CD4-positive, alpha-beta T cell (primary cell): ENCODE measurements at regions not wholly inside any gene's neighbourhood (a gene's known extent, or its start where the extent isn't known, plus 50 kb on each side); places are given as distances from the start of the nearest gene placed in this dataset.
A peak's percentile ranks its signal among the peaks of the same experiment; 100 is the strongest.

ENCODE experiments used
- ATAC-seq: fragments of 200-7000 bp; cut with Tn5 transposase; one replicate; pipeline ENCODE4 v1.10.0; 2022; ENCODE audit warnings: mild to moderate bottlenecking; ENCODE audit not compliant: poor library complexity
- CTCF ChIA-PET: fragments of 350-600 bp; sonication (Branson Sonifier 250); formaldehyde crosslinking; loops from one replicate; lab custom pipeline; 2021; ENCODE audit warnings: antibody characterized with exemption, inconsistent platforms; lab: Charles Lee
- POLR2A ChIA-PET: fragments of 350-600 bp; sonication (Branson Sonifier 250); formaldehyde crosslinking; loops from one replicate; lab custom pipeline; 2021; ENCODE audit warnings: antibody characterized with exemption, inconsistent platforms; lab: Charles Lee
- DNase-seq, 14 experiments: peaks; one replicate each; pipeline ENCODE4 v3.0.0-alpha.2; 2013 to 2020; ENCODE audit warnings: mixed read lengths in 2 of 14
- H3K27ac ChIP-seq, 2 donors: one replicate each; pipeline versions ENCODE4 v1.5.1 to v1.7.0; 2013; ENCODE audit warnings: low read length in 2 of 2, low read depth in 1 of 2, mild to moderate bottlenecking in 1 of 2
- H3K27me3 ChIP-seq, 2 experiments: 1 replicate in 1 of 2; 2 replicates in 1 of 2; pipeline versions ENCODE4 v1.6.1 to v1.7.0; 2013; ENCODE audit warnings: low read length in 2 of 2, control low read depth in 1 of 2, mild to moderate bottlenecking in 1 of 2, moderate library complexity in 1 of 2; ENCODE audit not compliant: insufficient read depth in 2 of 2, control insufficient read depth in 1 of 2
- H3K36me3 ChIP-seq: one replicate; pipeline ENCODE4 v1.6.1; 2013; ENCODE audit warnings: low read length, control low read depth; ENCODE audit not compliant: insufficient read depth
- H3K4me1 ChIP-seq: one replicate; pipeline ENCODE4 v1.6.1; 2013; ENCODE audit warnings: low read length, control low read depth; ENCODE audit not compliant: insufficient read depth
- H3K4me3 ChIP-seq: one replicate; pipeline ENCODE4 v1.5.1; 2013; ENCODE audit warnings: mild to moderate bottlenecking, low read length, moderate library complexity
- H3K9me3 ChIP-seq, 2 experiments: 1 replicate in 1 of 2; 2 replicates in 1 of 2; pipeline versions ENCODE4 v1.6.1 to v1.7.0; 2013; ENCODE audit warnings: low read length in 2 of 2, mild to moderate bottlenecking in 2 of 2, control low read depth in 1 of 2, moderate library complexity in 1 of 2; ENCODE audit not compliant: control insufficient read depth in 1 of 2, insufficient read depth in 1 of 2
- H3K27ac Mint-ChIP-seq: one replicate; pipeline ENCODE4 v1.8.0; 2020; ENCODE audit warnings: mixed read lengths
- H3K27me3 Mint-ChIP-seq: one replicate; pipeline ENCODE4 v1.8.0; 2021; ENCODE audit warnings: mixed read lengths
- H3K36me3 Mint-ChIP-seq: one replicate; pipeline ENCODE4 v1.8.0; 2021; ENCODE audit warnings: low read depth, mixed read lengths
- H3K4me1 Mint-ChIP-seq: one replicate; pipeline ENCODE4 v1.8.0; 2021; ENCODE audit warnings: low read depth, mixed read lengths
- H3K4me3 Mint-ChIP-seq: one replicate; pipeline ENCODE4 v1.8.0; 2020; ENCODE audit warnings: mild to moderate bottlenecking, mixed read lengths
- H3K9me3 Mint-ChIP-seq: one replicate; pipeline ENCODE4 v1.8.0; 2020; ENCODE audit warnings: mixed read lengths
- intact Hi-C, 2 experiments: fragments of 100-400 bp; cut with DNase I in 1 of 2; cut with micrococcal nuclease in 1 of 2; formaldehyde crosslinking; loops; one replicate each; pipeline versions ENCODE4 v1.15.1 to v1.9.0; 2023 to 2025; cut with DNase I, micrococcal nuclease
- TF ChIP-seq, protein P1 (sequence below): fragments of 200-600 bp; IDR thresholded peaks from one replicate; pipeline ENCODE4 v1.8.0; 2022; ENCODE audit warnings: antibody characterized with exemption, mild to moderate bottlenecking

DNA sequence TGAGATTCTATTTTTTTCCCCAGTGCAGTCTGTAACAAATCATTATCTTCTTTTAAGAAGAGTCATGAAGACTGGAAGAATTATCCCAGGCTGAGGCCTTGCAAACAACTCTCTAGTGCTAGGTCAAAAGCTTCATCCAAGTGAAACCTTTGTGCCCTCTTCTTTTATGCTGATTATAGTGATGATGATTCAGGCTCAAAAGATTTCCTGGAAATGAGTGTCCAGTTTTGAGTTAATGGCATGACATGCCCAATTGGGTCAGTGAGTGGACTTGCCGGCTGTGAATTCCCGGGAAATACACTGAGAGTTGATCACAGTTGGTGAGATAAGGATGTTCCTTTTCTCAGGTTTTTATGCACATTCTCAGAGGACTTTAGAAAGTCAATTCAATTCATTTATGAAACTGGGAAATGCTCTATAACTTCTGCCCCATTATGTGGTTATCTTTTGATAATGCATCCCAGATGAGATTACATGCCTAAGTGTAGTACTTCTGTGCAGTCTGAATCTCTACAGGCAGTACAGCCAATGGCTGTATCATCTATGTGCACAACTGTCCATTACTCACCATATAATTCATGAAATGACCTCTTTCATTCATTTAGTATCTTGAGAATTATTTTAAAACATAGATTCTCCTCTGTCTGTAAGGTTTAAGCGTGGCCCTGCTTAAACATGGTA is 66.2 kb downstream of the S1PR1 start:
- intact Hi-C loops = no loop called here
- no peak for ATAC-seq
- no peak overlapping the region for H3K4me3 Mint-ChIP-seq
- no peaks in the 10 kb centered on the region for H3K36me3 Mint-ChIP-seq
- H3K9me3 Mint-ChIP-seq = no peaks in the 10 kb centered on the region
- no peaks in the 10 kb centered on the region for H3K27me3 Mint-ChIP-seq
- no peaks in the 10 kb centered on the region for H3K9me3 ChIP-seq
- TF ChIP-seq, protein P1, sequence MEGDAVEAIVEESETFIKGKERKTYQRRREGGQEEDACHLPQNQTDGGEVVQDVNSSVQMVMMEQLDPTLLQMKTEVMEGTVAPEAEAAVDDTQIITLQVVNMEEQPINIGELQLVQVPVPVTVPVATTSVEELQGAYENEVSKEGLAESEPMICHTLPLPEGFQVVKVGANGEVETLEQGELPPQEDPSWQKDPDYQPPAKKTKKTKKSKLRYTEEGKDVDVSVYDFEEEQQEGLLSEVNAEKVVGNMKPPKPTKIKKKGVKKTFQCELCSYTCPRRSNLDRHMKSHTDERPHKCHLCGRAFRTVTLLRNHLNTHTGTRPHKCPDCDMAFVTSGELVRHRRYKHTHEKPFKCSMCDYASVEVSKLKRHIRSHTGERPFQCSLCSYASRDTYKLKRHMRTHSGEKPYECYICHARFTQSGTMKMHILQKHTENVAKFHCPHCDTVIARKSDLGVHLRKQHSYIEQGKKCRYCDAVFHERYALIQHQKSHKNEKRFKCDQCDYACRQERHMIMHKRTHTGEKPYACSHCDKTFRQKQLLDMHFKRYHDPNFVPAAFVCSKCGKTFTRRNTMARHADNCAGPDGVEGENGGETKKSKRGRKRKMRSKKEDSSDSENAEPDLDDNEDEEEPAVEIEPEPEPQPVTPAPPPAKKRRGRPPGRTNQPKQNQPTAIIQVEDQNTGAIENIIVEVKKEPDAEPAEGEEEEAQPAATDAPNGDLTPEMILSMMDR = no peak
- no peak overlapping the region for H3K4me3 ChIP-seq
- POLR2A ChIA-PET = no interaction called here
- no peak overlapping the region for H3K27ac Mint-ChIP-seq
- no peak overlapping the region for H3K27ac ChIP-seq
- H3K4me1 Mint-ChIP-seq = peaks cover 25% of the 10 kb centered on the region
- no peaks in the 10 kb centered on the region for H3K27me3 ChIP-seq
- no peak for DNase-seq
- H3K36me3 ChIP-seq = no peaks in the 10 kb centered on the region
- CTCF ChIA-PET = interaction anchor here (1.3 kb wide), 1 partner anchor 55 kb away, joined by 4 read pairs; no protein-coding TSS in a partner anchor
- peaks cover 12% of the 10 kb centered on the region for H3K4me1 ChIP-seq

DNA sequence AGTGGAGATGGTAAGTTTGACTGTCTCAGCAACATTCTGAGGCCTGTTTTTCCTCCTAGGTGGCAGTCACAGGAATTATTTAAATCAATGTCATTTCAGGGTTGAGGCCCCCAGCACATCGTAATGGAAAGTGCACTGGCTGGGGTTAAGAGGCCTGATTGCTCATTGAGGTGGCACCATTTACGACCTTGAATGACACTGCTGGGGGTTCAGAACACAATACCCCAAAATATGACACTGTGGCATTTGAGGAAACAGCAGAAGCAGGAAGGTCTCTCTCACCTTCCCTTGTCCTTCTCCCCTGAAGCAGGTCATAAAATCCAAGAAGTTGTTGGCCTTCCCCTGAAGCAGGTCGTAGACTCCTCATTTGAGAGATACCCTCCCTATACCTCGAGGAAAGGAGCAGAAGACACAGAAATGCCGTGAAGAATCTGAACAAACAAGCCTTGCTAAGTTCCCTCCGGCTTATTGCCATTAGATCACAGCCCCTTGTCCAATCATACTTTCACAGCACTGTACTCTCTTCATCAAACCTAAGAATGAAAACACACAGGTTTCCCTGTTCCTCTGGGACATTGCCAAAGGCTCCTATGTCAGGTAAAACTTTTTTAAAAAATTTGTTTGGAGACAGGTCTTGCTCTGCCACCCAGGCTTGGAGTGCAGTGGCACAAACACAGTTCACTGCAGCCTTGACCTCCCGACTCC is 71.3 kb downstream of the S1PR1 start:
- peak overlapping the region; percentile 23 for H3K4me3 Mint-ChIP-seq
- Histone ChIP-seq H3K9me3 (no peaks in the 10 kb centered on the region), H3K27me3 (no peaks in the 10 kb centered on the region), H3K27ac (peak overlapping the region; percentile 82 to 88), H3K4me3 (no peak overlapping the region), H3K4me1 (peaks cover 56% of the 10 kb centered on the region), H3K36me3 (no peaks in the 10 kb centered on the region)
- TF ChIP-seq, protein P1 = no peak
- CTCF ChIA-PET = interaction anchor here (1.2 to 4.0 kb wide), 5 partner anchors 20 to 260 kb away, joined by 3 to 48 read pairs (median 4); no protein-coding TSS in a partner anchor
- intact Hi-C loops = loop anchor here (2.0 to 5.0 kb wide), 3 partner anchors 45 to 387 kb away; no protein-coding TSS in a partner anchor
- no peaks in the 10 kb centered on the region for H3K36me3 Mint-ChIP-seq
- H3K27me3 Mint-ChIP-seq = no peaks in the 10 kb centered on the region
- H3K9me3 Mint-ChIP-seq = no peaks in the 10 kb centered on the region
- peaks cover 60% of the 10 kb centered on the region for H3K4me1 Mint-ChIP-seq
- POLR2A ChIA-PET = interaction anchor here (1.3 to 3.6 kb wide), 6 partner anchors 9 to 366 kb away, joined by 5 to 50 read pairs (median 24); partner anchors contain the start of gene S1PR1
- DNase-seq (no peak), ATAC-seq (no peak)
- H3K27ac Mint-ChIP-seq = peak overlapping the region; percentile 96

DNA sequence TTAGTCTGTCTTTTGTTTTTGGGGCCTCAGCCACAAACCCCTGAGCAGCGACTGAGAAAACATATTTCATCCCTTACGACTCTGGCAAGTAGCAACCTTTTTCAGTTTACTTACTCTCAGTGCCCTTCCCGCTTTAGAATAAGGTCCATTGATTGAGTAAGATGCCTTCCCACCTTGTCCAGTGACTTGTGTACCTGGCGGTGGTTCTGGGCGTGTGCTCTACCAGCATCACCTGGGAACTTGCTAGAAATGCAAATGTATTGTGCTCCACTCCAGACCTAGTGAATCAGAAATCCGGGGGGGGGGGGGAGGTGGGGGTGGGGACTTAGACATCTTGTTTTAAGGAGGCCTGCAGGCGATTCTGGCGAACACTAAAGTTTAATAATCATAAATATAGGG is 72.1 kb downstream of the S1PR1 start:
- TF ChIP-seq, protein P1 = no peak
- peak in 2 of 14 experiments; percentile 26 to 31 for DNase-seq
- peak overlapping the region; percentile 52 for H3K4me3 ChIP-seq
- ChIA-PET CTCF (interaction anchor here (0.7 to 4.0 kb wide), 32 partner anchors 9 to 407 kb away, joined by 3 to 48 read pairs (median 4); no protein-coding TSS in a partner anchor), POLR2A (interaction anchor here (0.6 to 3.6 kb wide), 35 partner anchors 9 to 1254 kb away, joined by 3 to 50 read pairs (median 5); partner anchors contain the start of genes EXTL2, S1PR1 and SLC30A7)
- H3K9me3 ChIP-seq = no peaks in the 10 kb centered on the region
- no peaks in the 10 kb centered on the region for H3K27me3 Mint-ChIP-seq
- H3K27ac Mint-ChIP-seq = peak overlapping the region; percentile 96
- H3K36me3 ChIP-seq = no peaks in the 10 kb centered on the region
- peak; percentile 6 for ATAC-seq
- H3K4me3 Mint-ChIP-seq = peak overlapping the region; percentile 76
- peaks cover 65% of the 10 kb centered on the region for H3K4me1 Mint-ChIP-seq
- no peaks in the 10 kb centered on the region for H3K36me3 Mint-ChIP-seq
- H3K27me3 ChIP-seq = no peaks in the 10 kb centered on the region
- intact Hi-C loops = loop anchor here (1.0 to 5.0 kb wide), 7 partner anchors 46 to 388 kb away; no protein-coding TSS in a partner anchor
- H3K27ac ChIP-seq = peak overlapping the region; percentile 82 to 88
- H3K4me1 ChIP-seq = peaks cover 56% of the 10 kb centered on the region
- H3K9me3 Mint-ChIP-seq = no peaks in the 10 kb centered on the region
